ENCODE measurements at regions not wholly inside any gene's neighbourhood (a gene's known extent, or its start where the extent isn't known, plus 50 kb on each side); places are given as distances from the start of the nearest gene placed in this dataset.

DNA sequence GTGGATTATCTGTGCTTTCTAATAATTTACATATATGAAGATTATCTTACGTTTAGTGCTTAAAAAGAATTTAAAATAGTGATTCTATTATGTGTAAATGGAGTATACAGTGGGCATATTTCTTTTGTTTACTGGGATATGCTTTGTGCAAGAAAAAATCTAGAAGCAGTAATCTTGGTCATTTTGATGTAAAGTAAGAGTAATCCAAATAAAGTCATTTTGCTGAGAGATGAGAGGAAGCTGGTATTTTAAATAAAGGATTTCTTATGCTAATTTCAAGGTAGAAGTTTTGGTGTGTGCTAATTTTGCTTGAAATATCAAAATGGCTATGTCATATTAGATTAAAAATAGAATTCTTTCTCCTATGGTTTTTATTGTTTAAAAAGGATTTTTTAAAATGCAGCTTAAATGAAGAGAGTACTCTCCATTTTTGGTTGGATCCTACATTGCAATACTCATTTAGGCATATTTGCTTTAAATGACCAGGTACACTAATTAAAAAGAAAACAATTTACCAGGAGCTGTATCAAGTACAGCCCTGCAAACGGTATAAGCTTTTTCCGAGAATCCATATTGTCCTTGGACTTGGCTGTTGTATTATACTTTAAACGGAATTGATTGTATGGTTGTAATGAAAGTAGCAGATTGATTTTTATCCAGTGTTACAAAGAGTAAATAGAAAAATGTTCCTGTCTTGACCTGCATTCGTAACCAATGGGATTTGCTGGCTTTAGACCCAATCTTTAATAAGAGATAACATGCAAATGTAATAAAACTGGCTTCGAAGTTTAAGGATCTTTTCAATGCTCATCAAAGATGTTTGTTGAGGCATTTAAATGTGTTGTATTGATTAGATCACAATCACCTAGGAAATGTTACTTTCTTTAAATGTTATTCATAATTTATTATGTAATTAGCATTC, 574.7 kb downstream of the USP25 start:
- POLR2A ChIA-PET, result no interaction called here
- H3K4me1 Mint-ChIP-seq (ENCODE audit: low read depth, unreplicated experiment), result peaks cover 5% of the 10 kb centered on the region
- CTCF ChIA-PET, result no interaction called here

DNA sequence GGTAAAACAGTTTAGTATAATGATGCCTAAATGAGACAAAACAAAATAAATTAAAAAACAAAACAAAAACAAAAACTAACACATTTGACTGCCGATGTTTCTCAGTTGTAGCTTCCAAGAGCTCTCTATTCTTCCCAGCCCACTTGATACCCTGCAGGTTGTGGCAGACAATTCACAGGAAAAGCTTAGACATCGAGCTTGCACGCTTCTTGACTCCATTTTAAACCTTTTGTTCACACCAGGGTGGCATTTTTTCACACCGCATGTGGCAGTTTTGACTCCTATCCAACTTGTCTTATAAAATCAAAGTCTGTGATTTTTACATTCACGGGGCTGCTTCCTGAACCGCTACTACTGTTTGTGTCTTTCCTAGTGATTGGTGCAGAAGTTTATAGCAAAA, 575.9 kb downstream of the USP25 start:
- Histone ChIP-seq H3K36me3 (ENCODE audit: control insufficient read depth, insufficient read depth, low read length) (no peaks in the 10 kb centered on the region), H3K4me1 (no peaks in the 10 kb centered on the region), H3K27me3 (replicated peaks; ENCODE audit: control insufficient read depth, insufficient read depth, low read length) (no peaks in the 10 kb centered on the region), H3K9me3 (no peaks in the 10 kb centered on the region), H3K4me3 (ENCODE audit: low read depth, low read length) (no peak overlapping the region)
- Mint-ChIP-seq H3K27ac (ENCODE audit: unreplicated experiment) (no peak overlapping the region), H3K4me3 (ENCODE audit: unreplicated experiment) (no peak overlapping the region), H3K9me3 (ENCODE audit: unreplicated experiment) (no peaks in the 10 kb centered on the region), H3K4me1 (ENCODE audit: low read depth, unreplicated experiment) (peaks cover 5% of the 10 kb centered on the region), H3K36me3 (ENCODE audit: insufficient read depth, unreplicated experiment) (no peaks in the 10 kb centered on the region), H3K27me3 (ENCODE audit: insufficient read depth, unreplicated experiment) (peaks cover 11% of the 10 kb centered on the region)
- ChIA-PET POLR2A (no interaction called here), CTCF (no interaction called here)
- intact Hi-C loops (cut with micrococcal nuclease; ENCODE audit: unreplicated experiment), result no loop called here
- TF ChIP-seq, protein P1, sequence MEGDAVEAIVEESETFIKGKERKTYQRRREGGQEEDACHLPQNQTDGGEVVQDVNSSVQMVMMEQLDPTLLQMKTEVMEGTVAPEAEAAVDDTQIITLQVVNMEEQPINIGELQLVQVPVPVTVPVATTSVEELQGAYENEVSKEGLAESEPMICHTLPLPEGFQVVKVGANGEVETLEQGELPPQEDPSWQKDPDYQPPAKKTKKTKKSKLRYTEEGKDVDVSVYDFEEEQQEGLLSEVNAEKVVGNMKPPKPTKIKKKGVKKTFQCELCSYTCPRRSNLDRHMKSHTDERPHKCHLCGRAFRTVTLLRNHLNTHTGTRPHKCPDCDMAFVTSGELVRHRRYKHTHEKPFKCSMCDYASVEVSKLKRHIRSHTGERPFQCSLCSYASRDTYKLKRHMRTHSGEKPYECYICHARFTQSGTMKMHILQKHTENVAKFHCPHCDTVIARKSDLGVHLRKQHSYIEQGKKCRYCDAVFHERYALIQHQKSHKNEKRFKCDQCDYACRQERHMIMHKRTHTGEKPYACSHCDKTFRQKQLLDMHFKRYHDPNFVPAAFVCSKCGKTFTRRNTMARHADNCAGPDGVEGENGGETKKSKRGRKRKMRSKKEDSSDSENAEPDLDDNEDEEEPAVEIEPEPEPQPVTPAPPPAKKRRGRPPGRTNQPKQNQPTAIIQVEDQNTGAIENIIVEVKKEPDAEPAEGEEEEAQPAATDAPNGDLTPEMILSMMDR (IDR thresholded peaks at IDR 0.05; ENCODE audit: insufficient read depth in 1 of 2, low read depth in 1 of 2, low read length in 1 of 2, severe bottlenecking in 1 of 2, unreplicated experiment in 1 of 2), result no peak
- BruUV-seq (replicated peaks), result no TSS peak
- DNase-seq, result no peak

More for the DNA sequence above, 574.7 kb downstream of the USP25 start:
- DNase-seq, result no peak
- BruUV-seq (replicated peaks), result no TSS peak
- Histone ChIP-seq H3K36me3 (ENCODE audit: control insufficient read depth, insufficient read depth, low read length) (no peaks in the 10 kb centered on the region), H3K4me1 (no peaks in the 10 kb centered on the region), H3K9me3 (no peaks in the 10 kb centered on the region), H3K4me3 (ENCODE audit: low read depth, low read length) (no peak overlapping the region), H3K27me3 (replicated peaks; ENCODE audit: control insufficient read depth, insufficient read depth, low read length) (no peaks in the 10 kb centered on the region)
- Mint-ChIP-seq H3K36me3 (ENCODE audit: insufficient read depth, unreplicated experiment) (no peaks in the 10 kb centered on the region), H3K9me3 (ENCODE audit: unreplicated experiment) (no peaks in the 10 kb centered on the region), H3K4me3 (ENCODE audit: unreplicated experiment) (no peak overlapping the region), H3K27ac (ENCODE audit: unreplicated experiment) (no peak overlapping the region), H3K27me3 (ENCODE audit: insufficient read depth, unreplicated experiment) (peaks cover 5% of the 10 kb centered on the region)
- TF ChIP-seq, protein P1 (IDR thresholded peaks at IDR 0.05; ENCODE audit: insufficient read depth in 1 of 2, low read depth in 1 of 2, low read length in 1 of 2, severe bottlenecking in 1 of 2, unreplicated experiment in 1 of 2), result no peak
- intact Hi-C loops (cut with micrococcal nuclease; ENCODE audit: unreplicated experiment), result no loop called here

- ChIA-PET POLR2A (no interaction called here), CTCF (no interaction called here)
- Mint-ChIP-seq H3K27me3 (ENCODE audit: insufficient read depth, unreplicated experiment) (peaks cover 12% of the 10 kb centered on the region), H3K36me3 (ENCODE audit: insufficient read depth, unreplicated experiment) (no peaks in the 10 kb centered on the region), H3K4me1 (ENCODE audit: low read depth, unreplicated experiment) (peaks cover 5% of the 10 kb centered on the region), H3K27ac (ENCODE audit: unreplicated experiment) (no peak overlapping the region), H3K9me3 (ENCODE audit: unreplicated experiment) (no peaks in the 10 kb centered on the region), H3K4me3 (ENCODE audit: unreplicated experiment) (no peak overlapping the region)
- Histone ChIP-seq H3K4me1 (no peaks in the 10 kb centered on the region), H3K9me3 (no peaks in the 10 kb centered on the region), H3K4me3 (ENCODE audit: low read depth, low read length) (no peak overlapping the region), H3K27me3 (replicated peaks; ENCODE audit: control insufficient read depth, insufficient read depth, low read length) (no peaks in the 10 kb centered on the region), H3K36me3 (ENCODE audit: control insufficient read depth, insufficient read depth, low read length) (no peaks in the 10 kb centered on the region)
- DNase-seq, result no peak
- TF ChIP-seq, protein P1 (IDR thresholded peaks at IDR 0.05; ENCODE audit: insufficient read depth in 1 of 2, low read depth in 1 of 2, low read length in 1 of 2, severe bottlenecking in 1 of 2, unreplicated experiment in 1 of 2), result no peak
- intact Hi-C loops (cut with micrococcal nuclease; ENCODE audit: unreplicated experiment), result no loop called here
- no TSS peak for BruUV-seq (replicated peaks)
Observed at GRCh38 chr21:16307256-16307655, 577.5 kb downstream of the USP25 start.
